HCT116 (cell line): ENCODE measurements at regions not wholly inside any gene's neighbourhood (a gene's known extent, or its start where the extent isn't known, plus 50 kb on each side); places are given as distances from the start of the nearest gene placed in this dataset.

ENCODE experiments used
- ATAC-seq: fragments of 200-7000 bp; cut with Tn5 transposase; 2 replicates; pipeline ENCODE4 v1.9.1; 2020; ENCODE audit warnings: mild to moderate bottlenecking, moderate library complexity
- BruUV-seq: library from RNA; stranded (reverse); fragments of 400-500 nt; replicated peaks from 2 replicates; lab custom pipeline; 2021; lab: Mats Ljungman, UMichigan
- CTCF ChIA-PET: fragments of 300-600 bp; sonication (Branson Sonifier 250); formaldehyde crosslinking; loops from one replicate; lab custom pipeline; 2021; ENCODE audit warnings: antibody characterized with exemption; lab: Charles Lee
- POLR2A ChIA-PET: fragments of 300-600, 350-600 bp; sonication (Branson Sonifier 250); formaldehyde crosslinking; loops from one replicate; lab custom pipeline; 2021; ENCODE audit warnings: antibody characterized with exemption; lab: Charles Lee
- RAD21 ChIA-PET, 2 experiments: fragments of 300-600 bp; sonication (Branson Sonifier 250); formaldehyde crosslinking; loops; one replicate each; lab custom pipeline; 2023; ENCODE audit warnings: low total read pairs in 2 of 2; ENCODE audit not compliant: uncharacterized antibody in 2 of 2, unreplicated experiment in 2 of 2, low non-redundant PET in 1 of 2; lab: Charles Lee
- DNase-seq: peaks from one replicate; pipeline ENCODE4 v3.0.0-alpha.2; 2010; ENCODE audit warnings: low read depth, low spot score
- H2AFZ ChIP-seq: fragments of 200-600 bp; shearing (Covaris generic), sonication (generic); 2 replicates; pipeline ENCODE4 v1.6.1; 2017; ENCODE audit warnings: low read depth, mixed run types, mixed read lengths, antibody characterized with exemption, low read length; ENCODE audit not compliant: poor library complexity, severe bottlenecking
- H3K27ac ChIP-seq: 2 replicates; pipeline ENCODE4 v1.5.1; 2012; ENCODE audit warnings: low read depth, low read length
- H3K27me3 ChIP-seq: fragments of 200-600 bp; sonication (generic); 2 replicates; pipeline ENCODE4 v1.6.1; 2016; ENCODE audit warnings: mixed run types, low read length, mixed read lengths; ENCODE audit not compliant: insufficient read depth
- H3K36me3 ChIP-seq, 2 experiments: fragments of 200-500 bp in 1 of 2; fragments of 200-600 bp in 1 of 2; sonication (Bioruptor generic) in 1 of 2; sonication (generic) in 1 of 2; 2 replicates each; pipeline versions ENCODE4 v1.5.1 to v1.6.1; 2014 to 2016; ENCODE audit warnings: low read length in 2 of 2, inconsistent platforms in 1 of 2, mixed read lengths in 1 of 2, mixed run types in 1 of 2; ENCODE audit not compliant: insufficient read depth in 2 of 2, control insufficient read depth in 1 of 2
- H3K4me1 ChIP-seq, 2 experiments: fragments of 200-600 bp in 1 of 2; sonication (generic) in 1 of 2; 2 replicates each; pipeline versions ENCODE4 v1.5.1 to v1.6.1; 2012 to 2017; ENCODE audit warnings: low read length in 2 of 2, inconsistent platforms in 1 of 2, mild to moderate bottlenecking in 1 of 2, mixed read lengths in 1 of 2, mixed run types in 1 of 2, moderate library complexity in 1 of 2; ENCODE audit not compliant: insufficient read depth in 2 of 2, control insufficient read depth in 1 of 2
- H3K4me2 ChIP-seq: fragments of 200-600 bp; sonication (generic); 2 replicates; pipeline ENCODE4 v1.6.1; 2017; ENCODE audit warnings: mixed run types, low read length, mixed read lengths
- H3K4me3 ChIP-seq, 2 experiments: fragments of 200-600 bp in 1 of 2; sonication (generic) in 1 of 2; replicated peaks in 1 of 2; 2 replicates each; pipeline ENCODE4 v1.5.1; 2011 to 2016; ENCODE audit warnings: low read length in 2 of 2, control low read depth in 1 of 2, low read depth in 1 of 2, mild to moderate bottlenecking in 1 of 2, mixed read lengths in 1 of 2, mixed run types in 1 of 2
- H3K79me2 ChIP-seq: fragments of 200-600 bp; sonication (generic); 2 replicates; pipeline ENCODE4 v1.6.1; 2017; ENCODE audit warnings: mild to moderate bottlenecking, mixed run types, low read length, moderate library complexity, mixed read lengths; ENCODE audit not compliant: insufficient read depth
- H3K9ac ChIP-seq: fragments of 200-600 bp; sonication (generic); 2 replicates; pipeline ENCODE4 v1.6.1; 2016; ENCODE audit warnings: low read length, mixed read lengths
- H3K9me2 ChIP-seq: fragments of 200-600 bp; sonication (generic), shearing (Covaris generic); 2 replicates; pipeline ENCODE4 v1.6.1; 2017; ENCODE audit warnings: mixed run types, mild to moderate bottlenecking, moderate library complexity; ENCODE audit not compliant: insufficient read depth
- H3K9me3 ChIP-seq, 2 experiments: fragments of 200-500 bp in 1 of 2; fragments of 200-600 bp in 1 of 2; sonication (Bioruptor generic) in 1 of 2; sonication (generic) in 1 of 2; 2 replicates each; pipeline ENCODE4 v1.6.1; 2014 to 2017; ENCODE audit warnings: low read length in 2 of 2, mixed read lengths in 2 of 2, inconsistent platforms in 1 of 2, low read depth in 1 of 2, mild to moderate bottlenecking in 1 of 2, mixed run types in 1 of 2, moderate library complexity in 1 of 2; ENCODE audit not compliant: control insufficient read depth in 1 of 2, insufficient read depth in 1 of 2
- H4K20me1 ChIP-seq: fragments of 200-600 bp; sonication (generic), shearing (Covaris generic); 2 replicates; pipeline ENCODE4 v1.6.1; 2017; ENCODE audit warnings: mixed run types, mild to moderate bottlenecking, moderate library complexity; ENCODE audit not compliant: insufficient read depth
- CTCF ChIP-seq, 3 experiments: fragments of 200-600 bp in 1 of 3; sonication (generic) in 1 of 3; IDR thresholded peaks in 2 of 3; conservative IDR thresholded peaks in 1 of 3; 2 replicates each; pipeline ENCODE4 v1.5.1; 2012 to 2017; ENCODE audit warnings: low read depth in 2 of 3, low read length in 2 of 3, antibody characterized with exemption in 1 of 3, borderline replicate concordance in 1 of 3, control low read depth in 1 of 3, mild to moderate bottlenecking in 1 of 3, mixed read lengths in 1 of 3, mixed run types in 1 of 3, moderate library complexity in 1 of 3; ENCODE audit not compliant: insufficient read depth in 1 of 3
- EGR1 ChIP-seq: IDR thresholded peaks from 2 replicates; pipeline ENCODE4 v1.6.1; 2012; ENCODE audit warnings: low read depth
- MAX ChIP-seq: IDR thresholded peaks from 2 replicates; pipeline ENCODE4 v1.6.1; 2012
- POLR2A ChIP-seq: IDR thresholded peaks from 2 replicates; pipeline ENCODE4 v1.7.0; 2011; ENCODE audit warnings: borderline replicate concordance; ENCODE audit not compliant: insufficient read depth, insufficient read length; ENCODE audit errors: extremely low read depth
- SRF ChIP-seq: IDR thresholded peaks from 2 replicates; pipeline ENCODE4 v1.6.1; 2012; ENCODE audit warnings: low read depth
- TCF7L2 ChIP-seq: IDR thresholded peaks from 2 replicates; pipeline ENCODE4 v1.7.0; 2011; ENCODE audit warnings: borderline replicate concordance, inconsistent platforms; ENCODE audit not compliant: insufficient read depth, insufficient read length; ENCODE audit errors: extremely low read depth
- YY1 ChIP-seq: IDR thresholded peaks from 2 replicates; pipeline ENCODE4 v1.6.1; 2011; ENCODE audit warnings: low read length, low read depth, moderate library complexity, mild to moderate bottlenecking; ENCODE audit not compliant: insufficient replicate concordance; ENCODE audit errors: extremely low read depth
- ZNF274 ChIP-seq: fragments of 200-500 bp; sonication (Bioruptor generic); IDR thresholded peaks from 2 replicates; pipeline ENCODE4 v1.6.1; 2014; ENCODE audit warnings: mild to moderate bottlenecking, low read depth, low read length, inconsistent platforms
- intact Hi-C: fragments of 100-400 bp; cut with micrococcal nuclease; formaldehyde crosslinking; loops from 2 replicates; pipeline ENCODE4 v1.10.0; 2022

GRCh38 chr1:79550402-79550801 is 543.9 kb upstream of the ADGRL4 start:
- Histone ChIP-seq H2AFZ (no peak overlapping the region), H3K9ac (no peak overlapping the region), H3K9me2 (no peaks in the 10 kb centered on the region), H3K27me3 (no peaks in the 10 kb centered on the region), H3K36me3 (no peaks in the 10 kb centered on the region), H3K9me3 (no peaks in the 10 kb centered on the region), H3K27ac (no peak overlapping the region), H3K79me2 (no peaks in the 10 kb centered on the region), H4K20me1 (no peaks in the 10 kb centered on the region), H3K4me2 (no peak overlapping the region), H3K4me3 (no peak overlapping the region), H3K4me1 (no peaks in the 10 kb centered on the region)
- no peak for TF ChIP-seq MAX
- TF ChIP-seq TCF7L2: no peak
- TF ChIP-seq YY1: no peak
- no peak for TF ChIP-seq EGR1
- intact Hi-C loops: no loop called here
- ChIA-PET CTCF (no interaction called here), POLR2A (no interaction called here), RAD21 (no interaction called here)
- DNase-seq: no peak
- no peak for ATAC-seq
- BruUV-seq: no TSS peak

- intact Hi-C loops: no loop called here
- Histone ChIP-seq H2AFZ (no peak overlapping the region), H3K9me3 (no peaks in the 10 kb centered on the region), H3K27me3 (no peaks in the 10 kb centered on the region), H3K9me2 (no peaks in the 10 kb centered on the region), H3K79me2 (no peaks in the 10 kb centered on the region), H4K20me1 (no peaks in the 10 kb centered on the region), H3K27ac (no peak overlapping the region), H3K4me2 (no peak overlapping the region), H3K4me3 (no peak overlapping the region), H3K9ac (no peak overlapping the region)
- CTCF ChIA-PET: no interaction called here
- DNase-seq (no peak), ATAC-seq (no peak)
- POLR2A ChIA-PET: no interaction called here
- TF ChIP-seq ZNF274: no peak
- no peak for TF ChIP-seq CTCF (IDR thresholded peaks at IDR 0.05 in 2 of 3, conservative IDR thresholded peaks at IDR 0.05 in 1 of 3; ENCODE audit: borderline replicate concordance in 1 of 3, insufficient read depth in 1 of 3, low read depth in 2 of 3, low read length in 2 of 3)
- no peak for TF ChIP-seq SRF
- TF ChIP-seq POLR2A: no peak
- TF ChIP-seq YY1: no peak
- TF ChIP-seq, all 23 proteins: peak for 0
- no TSS peak for BruUV-seq
- H3K4me1 ChIP-seq: no peaks in the 10 kb centered on the region
- H3K36me3 ChIP-seq: no peaks in the 10 kb centered on the region
- RAD21 ChIA-PET: no interaction called here
Observed at GRCh38 chr1:79549201-79549600, 542.7 kb upstream of the ADGRL4 start.
